ENCODE measurements at regions not wholly inside any gene's neighbourhood (a gene's known extent, or its start where the extent isn't known, plus 50 kb on each side); places are given as distances from the start of the nearest gene placed in this dataset.

- BruUV-seq (replicated peaks), result no TSS peak
- DNase-seq (ENCODE audit: low read depth, low spot score) (no peak), ATAC-seq (no peak)
- H3K36me3 ChIP-seq (ENCODE audit: control insufficient read depth, insufficient read depth, low read length), result no peaks in the 10 kb centered on the region
- in situ Hi-C loops (cut with HindIII; ENCODE audit: low pct_unique_long_range_greater_than_20kb, low sequenced_read_pairs), result no loop called here
- ChIA-PET CTCF (no interaction called here), POLR2A (no interaction called here)
- no peaks in the 10 kb centered on the region for H3K9me3 ChIP-seq (ENCODE audit: control insufficient read depth, insufficient read depth, low read depth, low read length)
- intact Hi-C loops (cut with micrococcal nuclease; ENCODE audit: unreplicated experiment), result no loop called here
- TF ChIP-seq REST (IDR thresholded peaks at IDR 0.05; ENCODE audit: insufficient read depth in 1 of 2, low read depth in 2 of 2, low read length in 1 of 2) (no peak), TCF7L2 (IDR thresholded peaks at IDR 0.05; ENCODE audit: low read depth, low read length) (no peak), POLR2AphosphoS5 (IDR thresholded peaks at IDR 0.05; ENCODE audit: low read depth, low read length) (no peak), SIN3A (IDR thresholded peaks at IDR 0.05; ENCODE audit: borderline replicate concordance, insufficient read depth, low read depth, low read length) (no peak), CTCF (IDR thresholded peaks at IDR 0.05) (no peak)
- H3K27me3 ChIP-seq (ENCODE audit: control insufficient read depth, insufficient read depth, low read length), result no peaks in the 10 kb centered on the region
- no peak overlapping the region for H3K27ac ChIP-seq (ENCODE audit: low read length)
- H3K4me3 ChIP-seq (ENCODE audit: low read depth in 2 of 2, low read length in 2 of 2), result no peak overlapping the region
- peaks cover 6% of the 10 kb centered on the region; the same call in 1 of the 2 replicates for H3K4me1 ChIP-seq (ENCODE audit: control insufficient read depth, insufficient read depth, low read length)
These were observed 76.6 kb upstream of the TOX2 start for GRCh38 chr20:43837856-43838702.

GRCh38 chr20:43836790-43837189, 77.9 kb upstream of the TOX2 start:
- ChIA-PET POLR2A (no interaction called here), CTCF (no interaction called here)
- no peak overlapping the region for H3K4me3 ChIP-seq (ENCODE audit: low read depth in 2 of 2, low read length in 2 of 2)
- H3K27me3 ChIP-seq (ENCODE audit: control insufficient read depth, insufficient read depth, low read length), result no peaks in the 10 kb centered on the region
- no peaks in the 10 kb centered on the region for H3K36me3 ChIP-seq (ENCODE audit: control insufficient read depth, insufficient read depth, low read length)
- TF ChIP-seq POLR2AphosphoS5 (IDR thresholded peaks at IDR 0.05; ENCODE audit: low read depth, low read length) (no peak), SIN3A (IDR thresholded peaks at IDR 0.05; ENCODE audit: borderline replicate concordance, insufficient read depth, low read depth, low read length) (no peak), TCF7L2 (IDR thresholded peaks at IDR 0.05; ENCODE audit: low read depth, low read length) (no peak), CTCF (IDR thresholded peaks at IDR 0.05) (no peak), REST (IDR thresholded peaks at IDR 0.05; ENCODE audit: insufficient read depth in 1 of 2, low read depth in 2 of 2, low read length in 1 of 2) (no peak)
- no peaks in the 10 kb centered on the region for H3K9me3 ChIP-seq (ENCODE audit: control insufficient read depth, insufficient read depth, low read depth, low read length)
- H3K4me1 ChIP-seq (ENCODE audit: control insufficient read depth, insufficient read depth, low read length), result no peaks in the 10 kb centered on the region
- no peak overlapping the region for H3K27ac ChIP-seq (ENCODE audit: low read length)
- in situ Hi-C loops (cut with HindIII; ENCODE audit: low pct_unique_long_range_greater_than_20kb, low sequenced_read_pairs), result no loop called here
- no TSS peak for BruUV-seq (replicated peaks)
- DNase-seq (ENCODE audit: low read depth, low spot score) (no peak), ATAC-seq (no peak)
- intact Hi-C loops (cut with micrococcal nuclease; ENCODE audit: unreplicated experiment), result no loop called here

All from Panc1 (cell line).